ENCODE measurements at regions not wholly inside any gene's neighbourhood (a gene's known extent, or its start where the extent isn't known, plus 50 kb on each side); places are given as distances from the start of the nearest gene placed in this dataset.

- Histone ChIP-seq H3K4me3 (replicated peaks in 1 of 3; ENCODE audit: insufficient read depth in 1 of 3, low read depth in 2 of 3, low read length in 3 of 3) (no peak overlapping the region), H4K20me1 (ENCODE audit: insufficient read depth, low read length) (no peaks in the 10 kb centered on the region; the same call in 1 of the 2 replicates), H3K4me2 (ENCODE audit: low read depth, low read length) (no peak overlapping the region), H3K9me3 (ENCODE audit: low read length) (no peaks in the 10 kb centered on the region), H3K4me1 (ENCODE audit: insufficient read depth, low read length) (no peaks in the 10 kb centered on the region), H2AFZ (ENCODE audit: low read length) (no peak overlapping the region), H3K36me3 (replicated peaks in 1 of 2; ENCODE audit: control insufficient read depth in 1 of 2, insufficient read depth in 2 of 2, low read length in 2 of 2) (no peaks in the 10 kb centered on the region), H3K9ac (ENCODE audit: insufficient read depth, low read depth, low read length) (no peak overlapping the region), H3K27me3 (ENCODE audit: control insufficient read depth in 1 of 2, insufficient read depth in 2 of 2, low read length in 2 of 2) (peaks cover 0 to 6% of the 10 kb centered on the region in 2 experiments; a peak in 2 of 5 replicates), H3K79me2 (ENCODE audit: insufficient read depth, low read length) (no peaks in the 10 kb centered on the region), H3K27ac (ENCODE audit: extremely low read length, insufficient read depth, low read length) (no peak overlapping the region)
- TF ChIP-seq, protein P1, sequence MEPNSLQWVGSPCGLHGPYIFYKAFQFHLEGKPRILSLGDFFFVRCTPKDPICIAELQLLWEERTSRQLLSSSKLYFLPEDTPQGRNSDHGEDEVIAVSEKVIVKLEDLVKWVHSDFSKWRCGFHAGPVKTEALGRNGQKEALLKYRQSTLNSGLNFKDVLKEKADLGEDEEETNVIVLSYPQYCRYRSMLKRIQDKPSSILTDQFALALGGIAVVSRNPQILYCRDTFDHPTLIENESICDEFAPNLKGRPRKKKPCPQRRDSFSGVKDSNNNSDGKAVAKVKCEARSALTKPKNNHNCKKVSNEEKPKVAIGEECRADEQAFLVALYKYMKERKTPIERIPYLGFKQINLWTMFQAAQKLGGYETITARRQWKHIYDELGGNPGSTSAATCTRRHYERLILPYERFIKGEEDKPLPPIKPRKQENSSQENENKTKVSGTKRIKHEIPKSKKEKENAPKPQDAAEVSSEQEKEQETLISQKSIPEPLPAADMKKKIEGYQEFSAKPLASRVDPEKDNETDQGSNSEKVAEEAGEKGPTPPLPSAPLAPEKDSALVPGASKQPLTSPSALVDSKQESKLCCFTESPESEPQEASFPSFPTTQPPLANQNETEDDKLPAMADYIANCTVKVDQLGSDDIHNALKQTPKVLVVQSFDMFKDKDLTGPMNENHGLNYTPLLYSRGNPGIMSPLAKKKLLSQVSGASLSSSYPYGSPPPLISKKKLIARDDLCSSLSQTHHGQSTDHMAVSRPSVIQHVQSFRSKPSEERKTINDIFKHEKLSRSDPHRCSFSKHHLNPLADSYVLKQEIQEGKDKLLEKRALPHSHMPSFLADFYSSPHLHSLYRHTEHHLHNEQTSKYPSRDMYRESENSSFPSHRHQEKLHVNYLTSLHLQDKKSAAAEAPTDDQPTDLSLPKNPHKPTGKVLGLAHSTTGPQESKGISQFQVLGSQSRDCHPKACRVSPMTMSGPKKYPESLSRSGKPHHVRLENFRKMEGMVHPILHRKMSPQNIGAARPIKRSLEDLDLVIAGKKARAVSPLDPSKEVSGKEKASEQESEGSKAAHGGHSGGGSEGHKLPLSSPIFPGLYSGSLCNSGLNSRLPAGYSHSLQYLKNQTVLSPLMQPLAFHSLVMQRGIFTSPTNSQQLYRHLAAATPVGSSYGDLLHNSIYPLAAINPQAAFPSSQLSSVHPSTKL (CRISPR knock-in tag; IDR thresholded peaks at IDR 0.05), result no peak
- no peak for TF ChIP-seq ZNF546 (CRISPR knock-in tag; conservative IDR thresholded peaks at IDR 0.05)
- ATAC-seq, result no peak
- ChIA-PET POLR2A (no interaction called here), CTCF (ENCODE audit: low intra/inter-chr PET ratio, low total read pairs) (no interaction called here)
- intact Hi-C loops (cut with micrococcal nuclease; ENCODE audit: unreplicated experiment), result no loop called here
- in situ Hi-C loops (cut with HindIII; ENCODE audit: extremely low pct_ligation_motif_present, low pct_unique_long_range_greater_than_20kb), result no loop called here
- 5% methylated on average over 4 of the region's 4 CpGs for WGBS (ENCODE audit: low lambda C conversion rate)
- no peak for FAIRE-seq
- DNase-seq (ENCODE audit: low spot score), result no peak
- BruUV-seq (replicated peaks), result no TSS peak
Observed at GRCh38 chr2:217673627-217674026, 329.2 kb downstream of the TNS1 start.

GRCh38 chr2:217672472-217672871 is 330.3 kb downstream of the TNS1 start:
- Histone ChIP-seq H3K4me3 (replicated peaks in 1 of 3; ENCODE audit: insufficient read depth in 1 of 3, low read depth in 2 of 3, low read length in 3 of 3) (no peak overlapping the region), H4K20me1 (ENCODE audit: insufficient read depth, low read length) (no peaks in the 10 kb centered on the region; the same call in 1 of the 2 replicates), H3K36me3 (replicated peaks in 1 of 2; ENCODE audit: control insufficient read depth in 1 of 2, insufficient read depth in 2 of 2, low read length in 2 of 2) (no peaks in the 10 kb centered on the region), H3K4me2 (ENCODE audit: low read depth, low read length) (no peak overlapping the region), H3K9me3 (ENCODE audit: low read length) (no peaks in the 10 kb centered on the region), H3K27ac (ENCODE audit: extremely low read length, insufficient read depth, low read length) (no peak overlapping the region), H3K27me3 (ENCODE audit: control insufficient read depth in 1 of 2, insufficient read depth in 2 of 2, low read length in 2 of 2) (peaks cover 0 to 6% of the 10 kb centered on the region in 2 experiments; a peak in 2 of 5 replicates), H3K79me2 (ENCODE audit: insufficient read depth, low read length) (no peaks in the 10 kb centered on the region), H2AFZ (ENCODE audit: low read length) (no peak overlapping the region), H3K9ac (ENCODE audit: insufficient read depth, low read depth, low read length) (no peak overlapping the region), H3K4me1 (ENCODE audit: insufficient read depth, low read length) (no peaks in the 10 kb centered on the region)
- DNase-seq (ENCODE audit: low spot score) (no peak), ATAC-seq (no peak), FAIRE-seq (no peak)
- no peak for TF ChIP-seq ATAD3A (CRISPR knock-in tag; IDR thresholded peaks at IDR 0.05)
- TF ChIP-seq SNAPC2 (CRISPR knock-in tag; IDR thresholded peaks at IDR 0.05), result no peak
- TF ChIP-seq ERF (CRISPR knock-in tag; IDR thresholded peaks at IDR 0.05), result no peak
- TF ChIP-seq KDM5A (IDR thresholded peaks at IDR 0.05; ENCODE audit: borderline replicate concordance, low read length), result no peak
- no peak for TF ChIP-seq ZNF878 (CRISPR knock-in tag; IDR thresholded peaks at IDR 0.05)
- no peak for TF ChIP-seq EEA1 (CRISPR knock-in tag; IDR thresholded peaks at IDR 0.05; ENCODE audit: borderline replicate concordance)
- POLR2A ChIA-PET, result no interaction called here
- intact Hi-C loops (cut with micrococcal nuclease; ENCODE audit: unreplicated experiment), result no loop called here
- no TSS peak for BruUV-seq (replicated peaks)
- WGBS (ENCODE audit: low lambda C conversion rate), result 24% methylated on average over 3 of the region's 3 CpGs
- CTCF ChIA-PET (ENCODE audit: low intra/inter-chr PET ratio, low total read pairs), result no interaction called here
- in situ Hi-C loops (cut with HindIII; ENCODE audit: extremely low pct_ligation_motif_present, low pct_unique_long_range_greater_than_20kb), result no loop called here
